GDM1 (cell line): ENCODE measurements at regions not wholly inside any gene's neighbourhood (a gene's known extent, or its start where the extent isn't known, plus 50 kb on each side); places are given as distances from the start of the nearest gene placed in this dataset.

Source experiments
- DNase-seq: peaks from one replicate; lab custom pipeline; 2025; lab: John Stamatoyannopoulos, UW

DNA sequence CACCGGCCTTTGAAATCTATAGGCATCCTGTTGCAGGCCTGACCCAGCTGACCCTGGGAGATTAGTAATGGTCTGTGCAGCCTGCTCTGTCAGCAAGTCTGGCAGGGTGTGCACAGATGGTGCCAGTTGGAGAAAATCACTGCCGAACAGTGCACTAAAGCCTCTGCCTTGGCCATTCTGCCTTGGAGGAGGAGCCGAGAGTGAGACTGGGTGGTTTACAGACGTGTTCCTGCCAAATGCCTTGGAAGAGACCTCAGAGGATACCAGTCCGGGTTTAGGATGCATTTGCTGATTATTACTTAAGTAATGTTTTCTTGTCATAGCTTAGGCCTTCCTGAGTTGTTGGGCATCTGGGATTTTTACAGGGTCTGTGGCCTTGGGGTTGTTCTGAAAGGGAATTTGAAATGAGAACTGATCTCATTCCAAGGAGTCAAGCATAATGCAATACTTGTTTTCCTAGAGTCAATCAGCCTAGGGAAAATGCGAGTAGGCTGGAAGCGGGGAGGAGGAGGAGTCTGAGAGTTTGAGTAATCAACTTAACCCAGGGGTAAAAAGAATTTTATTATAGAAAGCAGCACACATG is 292.1 kb downstream of the SOX4 start:
- DNase-seq, result no peak

DNA sequence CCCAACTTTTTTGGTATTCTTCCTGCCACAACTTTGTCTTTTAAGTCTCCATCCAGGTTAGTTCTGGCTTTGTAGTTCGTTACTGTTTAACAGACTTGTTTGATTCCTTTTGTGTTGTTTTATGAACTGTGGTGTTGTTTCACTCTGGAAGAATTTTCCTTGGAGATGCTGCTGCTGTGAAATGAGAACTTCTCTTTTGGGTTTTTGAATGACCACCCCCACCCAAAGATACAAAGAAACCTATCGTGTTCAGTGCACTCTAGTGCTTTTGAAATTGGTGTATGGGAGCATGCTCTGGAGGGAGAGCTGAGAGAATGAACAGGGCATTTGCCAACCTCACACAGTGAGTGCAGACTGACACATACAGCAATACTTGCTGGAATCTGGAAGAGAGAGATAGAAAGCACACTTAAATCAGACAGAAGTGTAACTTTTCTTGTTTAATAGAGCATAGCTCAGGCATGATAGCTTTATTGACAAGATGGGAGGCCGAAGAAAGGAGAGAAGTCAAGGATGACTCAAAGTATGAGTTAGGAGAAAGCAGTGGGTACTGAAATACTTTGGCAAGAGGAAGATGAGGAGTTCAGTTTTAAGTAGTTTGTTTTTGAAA is 293.1 kb downstream of the SOX4 start:
- no peak for DNase-seq

DNA sequence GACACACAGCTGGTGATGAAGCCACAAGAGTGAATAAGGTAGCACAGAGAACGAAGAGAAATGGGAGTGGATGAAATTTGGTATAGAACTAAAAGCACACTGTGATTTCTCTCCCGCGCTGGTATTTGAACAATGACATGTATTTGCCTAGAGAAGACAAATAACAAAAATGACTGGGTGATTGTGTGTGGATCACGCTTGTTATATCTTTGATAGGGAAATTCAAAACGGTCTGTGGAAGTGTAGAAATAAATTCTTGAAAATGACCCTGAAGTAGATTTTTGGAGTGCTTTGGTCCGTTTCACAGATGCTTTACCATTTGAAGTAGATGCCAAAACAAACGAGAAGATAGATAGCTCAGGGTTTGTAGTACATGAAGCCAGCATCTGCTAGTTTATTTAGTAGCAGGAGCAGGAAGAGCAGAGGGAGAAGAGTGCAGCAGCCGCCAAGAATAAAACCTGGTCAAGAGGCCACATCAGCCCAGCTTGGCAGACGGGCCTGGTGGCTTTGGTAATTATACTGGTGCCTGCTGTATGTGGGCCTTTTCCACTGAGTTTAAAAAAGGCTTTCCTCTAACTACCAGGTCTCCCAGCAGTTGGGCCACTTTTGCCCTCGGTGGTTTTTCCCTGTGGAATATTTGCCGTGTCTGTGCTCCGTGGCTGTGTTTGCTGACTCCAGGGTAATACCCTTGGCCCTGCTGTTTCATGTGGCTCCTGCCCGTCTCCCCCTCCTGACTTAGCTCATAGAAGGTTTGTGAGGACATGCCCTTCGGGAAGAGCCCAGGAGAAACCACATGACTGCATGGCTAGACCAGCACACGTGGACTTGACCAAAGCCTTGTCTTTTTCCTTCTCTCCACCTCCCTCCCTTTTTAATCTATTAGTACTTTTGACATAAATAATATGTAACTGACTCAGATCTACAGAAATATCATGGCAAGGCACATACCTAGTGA is 294.0 kb downstream of the SOX4 start:
- no peak for DNase-seq

DNA sequence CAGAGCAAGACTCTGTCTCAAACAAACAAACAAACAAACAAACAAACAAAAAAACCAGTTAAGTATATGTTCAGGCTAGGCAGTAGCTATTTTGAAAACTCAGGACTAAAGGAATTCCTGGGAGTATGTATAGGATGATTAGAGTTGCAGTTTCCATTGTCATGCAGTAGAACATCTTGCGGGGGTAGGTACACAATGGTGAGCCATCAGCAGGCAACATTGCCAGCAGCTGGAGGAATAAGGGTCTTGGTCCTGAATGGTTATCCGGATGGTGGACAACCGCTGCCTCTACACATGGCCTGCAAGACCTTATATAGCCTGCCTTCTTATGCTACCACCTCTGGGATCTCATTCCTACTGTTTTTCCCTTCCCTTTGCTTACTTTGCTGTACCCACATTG is 297.5 kb downstream of the SOX4 start:
- DNase-seq, result no peak

DNA sequence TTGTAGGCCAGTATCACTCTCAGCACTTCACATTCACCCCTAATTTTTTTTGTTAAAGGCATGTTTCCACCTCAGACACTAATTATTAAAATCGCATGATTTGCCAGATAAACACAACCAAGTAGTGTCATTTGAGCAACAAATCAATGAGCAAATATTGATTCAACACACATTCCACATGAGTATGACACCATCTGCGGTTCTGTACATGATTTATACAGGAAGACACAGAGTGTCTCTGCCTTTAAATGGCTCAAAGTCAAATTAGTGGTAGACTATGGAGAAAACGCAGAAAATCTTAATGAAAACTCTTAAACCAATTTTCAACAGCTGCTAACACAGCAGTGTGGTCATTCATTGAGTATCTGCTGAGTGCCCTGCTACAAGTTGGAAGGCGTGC is 300.2 kb downstream of the SOX4 start:
- DNase-seq, result no peak

DNA sequence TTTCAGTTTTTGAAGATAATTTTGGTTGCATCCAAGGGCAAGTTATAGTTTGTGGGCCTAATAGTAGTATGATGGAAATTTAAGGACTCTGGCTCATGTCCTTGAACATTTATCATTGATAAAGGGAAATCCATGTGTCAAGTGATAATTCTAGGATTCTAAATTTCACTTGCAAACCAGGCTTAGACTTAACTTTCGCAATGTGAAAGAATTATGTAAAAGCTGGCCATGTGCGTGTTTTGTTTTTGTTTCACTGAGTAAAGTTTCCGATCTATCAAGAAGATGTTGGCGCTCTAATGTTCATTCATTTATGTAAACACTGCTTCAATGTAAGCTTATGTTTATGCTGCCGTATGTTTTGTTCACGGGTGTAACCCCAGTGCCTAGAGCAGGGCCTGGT is 302.0 kb downstream of the SOX4 start:
- DNase-seq, result no peak

DNA sequence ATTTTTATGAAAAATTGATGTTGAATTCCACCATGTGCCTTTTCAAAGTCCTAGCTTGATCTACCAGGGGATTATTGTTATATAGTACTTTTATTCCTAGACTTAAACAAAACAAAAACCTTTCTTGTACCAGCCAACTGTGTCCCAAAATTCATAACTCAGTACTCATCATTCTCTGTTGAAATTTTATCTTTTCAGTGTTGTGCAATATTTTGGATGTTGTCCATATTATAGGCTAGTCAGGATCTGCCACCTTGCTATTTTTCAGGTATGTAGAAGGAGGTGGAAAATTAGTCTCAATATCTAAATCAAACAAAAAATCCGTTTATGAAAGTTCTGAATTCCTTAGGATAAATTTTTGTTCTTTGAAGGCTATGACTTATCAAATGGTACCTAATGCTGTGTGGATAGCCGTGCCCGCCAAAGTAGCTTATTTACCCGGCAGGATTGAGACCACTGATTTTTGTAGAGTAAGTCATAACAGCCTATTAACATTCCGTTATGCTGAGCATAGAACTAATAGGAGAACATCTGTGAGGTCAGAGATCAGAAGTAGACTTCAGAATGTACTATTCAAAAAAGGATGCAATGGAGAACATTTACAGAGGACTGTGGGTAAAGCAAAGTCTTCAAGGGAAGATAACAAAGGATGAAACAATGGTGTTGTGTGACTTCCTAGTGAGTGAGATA is 304.7 kb downstream of the SOX4 start:
- DNase-seq, result no peak

DNA sequence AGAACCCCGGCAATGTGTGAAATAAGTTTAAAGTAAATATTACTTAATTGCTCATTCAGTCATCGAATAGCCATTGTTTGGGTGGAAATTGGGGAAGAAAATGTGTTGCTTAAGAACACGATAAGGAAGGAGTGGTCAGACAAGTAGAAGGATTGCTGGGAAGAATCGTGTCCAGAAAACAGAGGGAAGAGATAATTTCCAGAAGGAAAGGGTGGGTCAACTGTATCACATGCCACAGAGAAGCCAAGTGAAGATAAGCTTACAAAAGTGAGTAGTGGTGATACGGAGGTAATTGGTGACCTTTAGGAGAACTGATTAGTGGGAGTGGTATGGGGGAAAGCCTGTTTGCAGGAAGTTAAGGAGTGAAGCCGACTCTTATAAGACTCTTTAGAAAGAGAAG is 306.2 kb downstream of the SOX4 start:
- no peak for DNase-seq

DNA sequence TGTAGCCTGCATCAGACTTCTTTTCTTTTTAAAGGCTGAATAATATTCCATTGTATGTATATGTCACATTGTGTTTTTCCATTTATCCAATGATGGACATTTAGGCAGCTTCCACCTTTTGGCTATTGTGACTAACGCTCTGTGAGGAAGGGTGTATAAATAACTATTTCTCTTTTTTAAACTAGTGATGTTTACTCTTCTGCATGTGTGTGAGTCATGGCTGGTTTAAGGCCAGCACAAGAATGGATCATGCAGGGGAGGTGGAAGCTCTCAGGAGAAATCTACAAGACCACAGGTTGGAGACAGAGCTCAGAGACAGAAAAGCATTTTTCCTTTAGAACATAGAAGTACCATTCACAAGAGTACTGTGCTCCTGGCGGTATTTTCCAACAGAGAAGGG is 307.2 kb downstream of the SOX4 start:
- DNase-seq, result no peak

DNA sequence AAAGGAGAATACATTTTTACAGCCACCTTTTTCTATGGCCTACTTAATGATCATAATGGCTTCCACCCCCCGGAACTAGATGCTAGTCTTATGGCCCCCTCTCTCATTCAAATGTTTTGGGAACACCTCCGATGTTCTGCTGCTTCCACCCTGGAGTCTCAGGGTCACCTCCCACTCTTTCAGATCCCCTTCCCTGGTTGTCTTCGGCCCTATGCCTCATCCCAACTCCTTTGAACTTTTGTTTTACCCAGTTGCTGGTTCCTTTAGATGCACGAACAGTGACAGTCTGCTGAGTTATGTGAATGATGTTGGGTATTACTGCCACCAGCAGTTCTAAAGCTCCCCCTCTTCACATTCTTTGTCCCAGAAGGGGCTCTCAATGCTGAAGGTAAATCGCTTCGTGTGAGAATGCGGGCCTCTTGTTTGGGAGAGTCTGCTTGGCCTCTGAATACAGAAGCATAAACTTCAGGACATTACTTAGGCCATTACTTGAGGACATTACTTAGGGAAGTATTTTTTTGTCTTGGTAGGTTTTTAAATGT is 309.1 kb downstream of the SOX4 start:
- DNase-seq, result no peak

DNA sequence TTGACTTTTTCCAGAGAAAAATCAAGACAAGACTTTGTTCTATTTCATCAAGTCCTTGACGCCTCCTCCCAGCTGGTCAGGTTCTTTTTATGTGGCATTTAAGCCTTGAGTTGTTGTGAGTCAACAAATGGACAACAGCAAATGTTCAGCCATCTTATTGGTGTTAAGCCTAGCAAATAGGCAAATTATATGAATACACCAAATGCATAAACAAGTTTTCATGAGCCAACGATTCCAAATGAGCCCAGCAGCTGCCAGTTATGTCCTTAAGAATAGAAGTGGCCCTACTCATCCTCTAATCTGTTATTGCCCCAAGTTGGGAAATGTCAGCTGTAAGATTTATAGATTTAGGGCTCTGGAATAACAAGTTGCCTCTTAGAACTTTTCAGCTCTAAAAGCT is 312.0 kb downstream of the SOX4 start:
- no peak for DNase-seq

DNA sequence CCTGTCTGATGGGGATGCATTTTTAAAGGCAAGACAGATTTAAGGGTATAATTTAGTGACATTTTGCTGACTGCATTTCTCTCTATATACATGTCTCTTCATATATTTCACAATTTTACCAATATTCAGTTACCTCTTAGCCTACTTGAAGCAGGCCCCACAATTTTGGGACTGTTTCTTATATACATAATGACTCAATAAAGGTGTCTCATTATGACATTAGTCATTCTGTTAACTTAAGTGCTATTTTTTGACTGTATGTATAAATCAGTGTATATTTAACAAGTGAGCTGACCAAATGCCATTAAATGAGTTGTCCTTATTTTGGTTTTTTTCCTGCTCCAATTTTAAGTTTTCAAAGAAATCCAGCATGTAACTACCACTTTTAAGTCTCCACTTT is 313.3 kb downstream of the SOX4 start:
- DNase-seq, result no peak

DNA sequence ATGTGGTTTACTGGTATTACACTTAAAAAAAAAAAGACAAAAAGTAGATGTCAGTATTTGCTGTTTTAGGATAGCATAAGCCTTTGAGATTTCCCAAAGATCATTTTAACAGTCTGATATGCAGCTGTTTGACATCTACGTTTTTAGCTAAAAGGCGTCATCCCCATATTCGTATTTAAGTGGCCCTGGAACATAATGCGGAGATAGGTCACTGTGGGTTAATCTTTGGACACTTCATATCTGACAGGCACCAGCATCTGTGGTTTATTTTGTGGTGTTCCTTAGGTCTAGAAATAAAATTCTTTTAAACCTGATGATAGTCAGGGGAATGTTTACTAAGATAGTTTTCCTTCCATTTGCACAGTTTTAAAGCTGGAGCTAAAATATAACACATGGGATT is 313.7 kb downstream of the SOX4 start:
- DNase-seq, result no peak

DNA sequence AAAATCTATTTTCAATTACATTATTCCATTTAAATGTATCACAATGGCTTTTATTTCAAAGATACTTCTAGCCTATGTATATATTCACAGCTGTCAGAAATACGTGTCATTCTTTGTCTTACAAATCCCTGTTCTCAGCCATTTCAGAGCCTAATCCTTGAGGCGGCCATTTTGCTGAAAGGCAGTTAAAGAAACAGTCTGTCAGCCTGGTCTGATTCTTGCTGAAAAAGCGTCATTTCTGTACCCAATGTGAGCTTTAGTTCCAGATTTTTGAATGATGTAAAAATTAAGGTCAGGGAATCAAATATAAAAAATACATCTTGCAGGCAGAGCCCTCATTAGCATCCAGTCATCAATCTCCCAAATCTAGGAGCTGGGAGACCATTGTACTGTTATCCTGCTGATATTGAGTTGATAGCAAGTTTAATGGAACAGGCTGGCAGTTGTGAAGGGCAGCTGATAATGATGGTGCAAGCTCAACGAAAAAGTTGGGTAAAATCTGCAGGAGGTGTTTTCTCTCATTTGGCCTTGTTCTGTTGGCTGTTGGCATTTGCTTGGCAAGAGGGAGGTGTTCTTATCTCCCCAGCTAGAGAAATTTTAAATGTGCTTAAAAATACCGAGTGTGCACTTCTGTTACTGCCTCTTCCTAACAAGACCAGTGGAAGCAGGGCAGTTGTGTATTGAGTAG is 314.8 kb downstream of the SOX4 start:
- DNase-seq, result no peak

DNA sequence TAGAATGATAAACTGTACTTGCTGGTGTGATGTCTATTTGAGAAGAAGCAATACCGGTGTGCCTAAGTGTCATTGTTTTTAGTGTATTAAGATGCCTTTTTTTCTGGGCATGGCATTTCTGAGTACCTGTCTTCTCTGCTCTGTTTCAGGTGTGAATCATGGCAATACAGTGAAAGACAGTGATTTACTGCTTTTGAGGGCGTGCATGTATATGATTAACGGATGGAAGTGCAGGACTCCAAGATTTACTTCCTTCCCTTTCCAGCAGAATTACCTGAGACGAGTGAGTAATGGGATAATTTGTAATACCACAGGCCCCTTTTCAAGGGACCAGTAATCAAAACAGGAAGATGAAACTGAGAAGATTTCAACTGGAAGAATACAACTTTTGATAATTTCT is 315.8 kb downstream of the SOX4 start:
- no peak for DNase-seq

DNA sequence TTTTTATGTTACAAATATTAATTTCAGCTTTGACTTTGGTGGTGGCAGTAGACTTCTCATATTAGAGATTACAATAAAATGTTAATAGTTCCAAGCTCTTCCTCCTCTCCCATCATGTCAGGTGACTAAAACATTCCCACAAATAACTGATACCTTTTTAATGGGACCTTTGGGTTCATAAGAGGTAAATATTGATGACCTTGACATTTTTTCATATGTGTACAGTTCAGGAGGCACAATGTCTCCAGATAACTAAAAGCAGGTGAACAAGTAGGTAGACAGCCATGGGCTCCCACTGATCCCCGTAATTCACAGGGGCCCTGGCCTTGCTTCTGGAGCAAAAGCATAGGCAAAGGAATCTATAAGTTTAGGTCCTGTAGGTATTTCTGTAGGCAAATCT is 317.7 kb downstream of the SOX4 start:
- no peak for DNase-seq

DNA sequence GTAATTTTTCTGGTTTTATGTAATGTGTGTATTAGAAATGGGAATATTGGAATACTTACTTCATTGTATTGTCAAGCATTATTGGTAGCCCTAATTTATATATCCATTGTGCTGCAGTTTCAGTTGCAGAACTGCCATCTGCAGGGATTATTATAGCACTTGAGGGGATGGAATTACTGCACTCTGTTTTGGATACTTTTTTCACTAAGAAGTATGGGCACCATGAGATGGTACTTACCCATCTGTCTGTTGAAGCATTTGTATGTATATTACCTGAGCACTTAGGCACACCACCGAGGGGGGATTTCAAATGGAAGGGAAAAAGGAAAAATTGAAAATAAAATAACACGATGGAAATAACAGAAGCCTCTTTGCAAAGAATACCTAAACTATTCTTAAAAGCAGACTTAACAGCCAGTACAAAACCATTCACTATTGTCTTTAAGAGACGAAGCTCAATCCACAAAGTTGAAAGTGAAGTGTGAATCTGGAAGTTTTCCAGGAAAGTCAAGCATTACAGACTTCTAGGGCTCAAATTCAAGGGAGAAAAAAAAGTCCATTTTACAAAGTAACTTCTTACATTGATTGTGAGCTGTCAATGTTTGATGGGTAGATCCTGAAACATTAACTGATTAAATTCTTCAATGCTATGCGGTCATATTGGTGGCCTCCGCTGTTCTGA is 318.7 kb downstream of the SOX4 start:
- no peak for DNase-seq

DNA sequence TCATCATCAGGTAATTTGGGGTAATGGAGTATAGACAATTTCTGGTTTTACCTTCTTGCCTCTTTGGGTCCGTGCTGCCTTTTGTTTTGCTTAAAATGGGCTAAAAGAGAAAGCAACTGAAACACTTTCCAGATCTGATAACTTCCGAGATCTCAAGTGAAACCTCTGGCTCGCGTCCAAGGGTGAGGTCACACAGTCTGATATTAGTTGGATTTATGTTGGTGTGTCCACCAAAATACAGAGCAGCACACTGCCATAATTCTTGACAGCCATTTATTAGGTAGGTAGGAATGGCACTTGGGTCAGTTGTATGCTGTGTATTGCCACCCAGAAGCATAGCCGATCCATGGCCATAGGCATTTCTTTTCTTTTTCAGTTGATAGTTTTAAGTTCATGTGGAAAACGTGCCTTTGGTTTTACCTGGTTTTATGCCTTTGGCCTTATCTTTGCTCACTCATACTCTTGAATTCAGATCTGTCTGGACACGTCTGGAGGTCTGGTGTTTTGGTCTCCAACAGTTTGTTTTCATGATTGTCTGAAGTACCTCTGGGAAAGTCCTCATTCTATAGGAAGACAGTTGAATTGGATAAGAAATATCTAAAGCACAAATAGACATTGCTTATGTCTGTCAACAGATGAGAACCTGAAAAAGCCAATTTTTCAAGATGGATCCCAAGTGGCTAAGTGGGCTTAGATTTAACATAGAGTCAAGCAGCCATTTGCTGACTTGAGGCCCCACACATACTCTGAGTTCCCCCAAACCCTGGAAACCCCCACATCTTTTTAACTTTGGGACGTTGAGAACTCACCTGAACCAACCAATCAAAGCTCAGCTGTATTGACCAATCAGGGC is 320.8 kb downstream of the SOX4 start:
- no peak for DNase-seq

DNA sequence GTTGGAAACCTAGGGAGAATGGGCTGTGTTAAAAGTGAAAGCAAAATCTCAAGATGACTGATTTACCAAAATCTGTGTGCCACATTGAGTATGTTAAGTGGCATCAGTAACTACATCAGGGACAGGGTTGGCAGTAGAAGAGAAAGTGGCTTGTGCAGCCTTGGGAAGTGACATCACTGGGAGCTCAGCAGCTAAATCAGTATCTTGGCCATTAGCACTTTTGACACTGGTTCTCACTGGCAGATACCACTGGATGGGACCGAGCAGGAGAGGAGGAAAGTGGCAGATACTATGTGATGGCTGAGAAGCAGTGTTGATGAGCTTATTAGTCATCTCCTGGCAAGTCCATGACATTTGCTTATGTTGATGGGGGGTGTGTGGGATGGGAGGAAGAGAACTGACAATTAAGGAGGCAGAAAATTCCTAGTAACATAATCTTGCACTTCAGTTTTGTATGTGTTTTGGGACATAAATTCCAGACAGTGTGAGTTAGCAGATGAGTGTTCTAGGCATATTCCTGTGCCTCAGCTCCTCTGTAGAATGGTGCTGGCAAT is 322.2 kb downstream of the SOX4 start:
- no peak for DNase-seq

DNA sequence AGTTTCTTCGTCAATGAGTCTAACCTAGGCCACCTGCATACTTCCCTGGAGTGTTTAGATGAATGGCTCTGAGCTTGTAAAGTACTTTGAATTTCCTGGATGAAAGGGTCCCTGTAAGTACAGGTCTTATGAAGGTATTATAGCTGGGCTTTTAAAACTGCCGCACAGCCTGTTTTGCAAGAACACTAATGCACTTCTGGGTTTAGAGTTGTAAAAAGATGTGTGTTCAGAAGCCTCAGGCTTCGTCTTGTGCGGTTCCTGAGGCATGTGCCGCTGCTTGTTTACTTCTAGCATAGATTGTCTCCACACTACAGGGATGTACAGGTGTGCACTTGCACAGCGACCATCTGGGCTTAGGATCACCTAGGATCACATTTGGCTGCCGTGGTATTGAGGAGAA is 324.5 kb downstream of the SOX4 start:
- DNase-seq, result no peak
